Femur (tissue), 1 donor: ENCODE measurements at regions not wholly inside any gene's neighbourhood (a gene's known extent, or its start where the extent isn't known, plus 50 kb on each side); places are given as distances from the start of the nearest gene placed in this dataset.

Source experiments
- DNase-seq: peaks from one replicate; pipeline ENCODE4 v3.0.0-alpha.2; 2017

DNA sequence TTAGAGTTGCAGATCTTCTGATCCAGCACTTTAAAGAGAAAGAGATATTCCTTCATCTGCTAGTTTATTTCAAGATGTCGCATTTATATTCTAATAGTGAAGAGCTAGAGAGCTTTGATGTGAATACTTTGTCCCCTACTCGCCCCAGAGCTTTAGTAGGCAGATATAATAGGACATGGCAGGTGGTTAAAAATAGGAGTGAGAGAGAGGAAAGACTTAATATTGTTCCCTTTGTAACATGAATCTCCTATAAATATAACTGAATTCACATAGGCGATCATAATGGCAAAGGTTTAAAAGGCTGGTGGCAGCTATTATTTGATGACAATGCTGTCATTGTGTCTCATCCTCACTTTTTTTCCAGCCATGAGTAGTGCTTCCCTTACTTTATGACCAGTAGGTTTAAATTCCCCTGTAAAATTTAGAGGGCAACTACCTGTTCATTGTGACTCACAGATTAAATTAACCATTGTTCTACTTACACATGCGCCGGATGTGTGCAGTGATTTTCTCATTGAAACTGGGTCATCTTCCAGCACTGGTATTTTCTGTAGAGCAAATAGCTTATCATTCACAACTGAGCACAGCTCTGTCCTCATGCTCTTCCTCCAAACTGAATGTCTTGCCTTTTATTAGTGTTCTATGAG is 906.7 kb upstream of the CELF2 start:
- DNase-seq, result no peak

DNA sequence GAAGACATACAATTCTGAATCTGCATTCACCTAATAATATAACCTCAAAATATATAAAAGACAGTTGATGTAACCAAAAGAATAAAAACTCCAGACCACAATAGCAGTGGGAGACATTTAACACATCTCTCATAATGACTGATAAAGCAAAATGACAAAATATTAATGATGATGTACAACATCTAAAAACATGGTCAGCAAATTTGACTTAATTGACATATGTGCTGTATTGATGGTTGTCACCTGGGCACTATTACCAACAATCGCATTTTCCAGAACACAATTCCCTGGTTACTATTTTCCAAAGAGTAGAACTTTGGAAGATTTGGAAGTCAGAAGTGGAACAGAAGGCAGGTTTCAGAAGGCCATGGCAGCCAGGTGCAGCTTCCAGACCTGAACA is 899.5 kb upstream of the CELF2 start:
- no peak for DNase-seq

DNA sequence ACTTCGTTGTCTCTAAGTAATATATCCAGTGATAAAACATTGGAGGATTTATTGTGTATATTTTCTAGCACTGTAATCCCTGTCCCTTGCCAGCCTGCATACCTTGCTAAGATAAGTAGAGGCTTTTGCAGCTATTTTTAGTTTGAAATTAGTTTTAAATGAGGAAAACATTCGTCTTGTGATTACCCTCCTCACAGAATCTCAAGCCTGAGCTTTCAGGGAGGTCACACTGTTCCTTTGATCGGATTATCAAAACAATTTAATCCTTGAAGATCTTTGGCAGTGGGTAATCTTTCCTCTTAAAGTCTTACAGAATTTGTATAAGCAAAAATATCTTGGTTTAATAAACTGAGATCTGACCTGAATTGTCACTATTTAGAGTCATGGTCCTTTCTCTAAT is 897.0 kb upstream of the CELF2 start:
- no peak for DNase-seq

DNA sequence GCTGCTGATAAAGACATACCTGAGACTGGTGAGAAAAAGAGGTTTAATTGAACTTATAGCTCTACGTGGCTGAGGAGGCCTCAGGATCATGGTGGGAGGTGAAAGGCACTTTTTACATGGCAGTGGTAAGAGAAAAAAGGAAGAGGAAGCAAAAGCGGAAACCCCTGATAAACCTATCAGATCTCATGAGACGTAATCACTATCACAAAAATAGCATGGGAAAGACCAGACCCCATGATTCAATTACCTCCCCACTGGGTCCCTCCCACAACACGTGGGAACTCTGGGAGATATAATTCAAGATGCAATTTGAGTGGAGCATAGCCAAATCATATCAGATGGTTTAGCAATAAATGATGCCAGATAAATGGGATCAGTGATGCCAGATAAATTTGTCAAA is 892.0 kb upstream of the CELF2 start:
- no peak for DNase-seq

DNA sequence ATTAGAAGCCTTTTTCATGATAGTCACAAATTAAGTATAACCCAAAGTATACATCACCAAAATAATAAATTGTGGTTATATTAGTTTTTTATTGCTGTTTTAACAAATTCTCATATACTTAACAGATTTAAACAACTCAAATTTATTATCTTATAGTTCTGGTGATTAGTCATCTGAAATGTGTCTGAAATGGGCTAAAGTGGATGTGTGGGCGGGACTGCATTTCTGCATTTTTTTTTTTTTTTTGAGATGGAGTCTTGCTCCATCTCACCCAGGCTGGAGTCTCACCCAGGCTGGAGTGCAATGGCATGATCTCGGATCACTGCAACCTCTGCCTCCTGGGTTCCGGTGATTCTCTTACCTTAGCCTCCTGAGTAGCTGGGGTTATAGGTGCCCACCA is 891.5 kb upstream of the CELF2 start:
- DNase-seq, result no peak

DNA sequence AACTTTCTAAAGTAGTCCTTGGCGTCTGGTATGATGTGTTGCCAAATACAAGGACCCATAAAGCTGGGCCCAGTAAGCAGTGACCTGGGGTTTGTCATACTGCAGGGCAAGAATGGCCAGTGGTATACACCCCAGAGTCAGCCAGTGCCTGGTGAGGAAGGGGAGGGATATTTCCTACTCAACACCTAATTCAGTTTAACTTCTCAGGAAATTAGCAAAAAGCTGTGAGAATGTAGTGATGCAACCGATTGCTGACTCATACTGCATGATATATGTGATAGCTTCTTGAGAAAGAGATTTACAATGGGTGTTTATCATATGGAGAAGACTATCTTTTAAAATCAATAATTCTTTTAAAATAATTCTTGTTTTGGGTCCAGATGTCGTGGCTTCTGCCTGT is 889.3 kb upstream of the CELF2 start:
- no peak for DNase-seq

DNA sequence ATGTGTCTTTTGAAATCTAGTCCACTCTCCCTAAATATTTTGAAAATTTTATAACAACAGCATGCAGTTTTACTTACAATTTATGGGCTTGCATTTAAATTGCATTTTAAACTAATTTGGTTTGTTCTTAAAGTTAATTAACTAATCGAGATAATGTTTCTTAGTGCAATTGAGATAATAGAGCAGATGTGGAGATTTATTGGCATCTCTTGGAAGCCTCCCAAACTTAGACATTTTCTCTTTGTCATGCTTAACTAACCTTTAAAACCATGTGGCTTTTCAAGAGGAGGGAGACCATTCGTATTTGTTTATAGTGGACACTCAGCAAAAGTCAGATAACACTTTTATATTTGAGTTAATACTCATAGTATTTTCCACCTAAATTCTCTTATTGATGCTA is 887.0 kb upstream of the CELF2 start:
- DNase-seq, result no peak

DNA sequence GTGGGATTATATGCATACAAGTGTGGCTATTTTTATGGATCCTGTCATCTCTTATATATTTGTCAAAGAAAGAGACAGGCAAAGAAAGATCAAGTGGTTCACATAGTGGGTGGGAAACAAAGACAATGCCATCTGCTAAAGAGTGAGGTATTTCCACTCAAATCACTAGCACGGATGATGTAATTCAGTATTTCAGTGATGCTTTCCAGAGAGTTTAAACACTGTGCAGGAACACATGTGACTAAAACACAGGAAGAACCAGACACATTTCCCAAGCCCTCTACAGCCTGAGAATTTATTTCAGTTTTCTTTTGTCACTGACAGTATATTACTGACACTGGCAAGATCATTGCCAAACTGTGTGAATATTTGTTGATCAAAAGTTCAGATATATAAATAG is 885.7 kb upstream of the CELF2 start:
- DNase-seq, result no peak

DNA sequence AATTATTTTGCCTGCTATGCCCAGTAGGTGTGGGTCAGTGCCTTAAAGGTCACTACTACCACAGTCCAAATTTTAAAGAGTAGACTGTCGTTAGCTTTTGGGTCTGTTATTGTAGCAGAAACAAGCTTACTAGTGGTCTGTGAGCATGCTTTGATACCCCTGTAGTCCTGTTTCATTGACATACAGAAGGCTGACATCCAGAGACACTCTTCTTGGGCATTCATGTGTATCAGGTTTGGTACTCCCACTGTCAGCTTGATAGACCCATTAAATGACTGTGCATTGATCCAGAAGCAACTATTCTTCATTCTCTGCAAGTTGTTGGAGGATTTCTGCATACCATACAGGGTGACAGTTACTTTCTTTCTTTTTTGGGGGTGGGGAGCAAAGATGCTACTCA is 884.4 kb upstream of the CELF2 start:
- no peak for DNase-seq

DNA sequence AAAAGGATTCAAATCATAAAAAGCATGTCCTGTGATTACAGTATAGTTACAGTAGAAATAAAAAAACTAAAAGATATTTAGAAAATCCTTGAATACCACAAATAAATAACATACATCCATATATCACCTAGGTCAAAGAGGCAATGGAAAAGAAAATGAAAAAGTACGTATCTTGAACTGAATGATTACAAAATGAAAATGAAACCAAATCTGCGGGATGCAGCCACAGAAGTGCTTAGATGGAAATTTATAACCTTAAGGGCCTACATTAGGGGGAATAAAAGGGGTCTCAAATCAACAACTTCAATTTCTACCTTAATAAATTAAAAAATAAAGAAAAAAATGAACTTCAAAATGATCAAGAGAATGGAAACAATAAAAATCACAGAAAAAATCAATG is 879.0 kb upstream of the CELF2 start:
- DNase-seq, result no peak

DNA sequence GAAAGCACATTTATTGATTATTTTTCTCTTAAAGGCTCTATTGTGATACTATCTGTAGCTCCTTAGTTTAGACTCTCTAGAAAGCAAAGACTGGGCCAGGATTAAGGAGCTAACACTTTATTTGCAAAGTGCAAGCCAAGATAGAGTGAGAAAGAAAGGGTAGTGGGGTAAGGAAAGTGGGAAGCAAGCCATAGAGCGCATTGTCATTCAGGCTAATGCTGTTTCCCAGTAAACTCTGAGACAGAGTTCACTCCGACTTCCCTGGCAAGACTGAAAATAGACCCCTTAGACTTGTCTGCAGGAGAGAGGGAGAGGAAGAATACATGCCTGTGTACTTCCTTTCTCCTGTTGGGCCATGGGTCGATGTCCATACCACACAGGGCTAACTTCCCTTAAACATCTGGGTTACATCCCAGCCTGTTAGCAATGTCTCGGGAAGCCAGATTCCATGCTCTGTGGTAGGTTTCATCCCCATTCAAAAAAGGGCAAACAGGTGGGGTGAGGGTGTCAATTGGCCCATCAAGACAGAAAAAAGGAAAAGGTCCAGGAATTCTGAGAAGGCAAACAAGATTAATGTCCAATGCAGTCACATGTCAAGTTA is 875.8 kb upstream of the CELF2 start:
- no peak for DNase-seq

DNA sequence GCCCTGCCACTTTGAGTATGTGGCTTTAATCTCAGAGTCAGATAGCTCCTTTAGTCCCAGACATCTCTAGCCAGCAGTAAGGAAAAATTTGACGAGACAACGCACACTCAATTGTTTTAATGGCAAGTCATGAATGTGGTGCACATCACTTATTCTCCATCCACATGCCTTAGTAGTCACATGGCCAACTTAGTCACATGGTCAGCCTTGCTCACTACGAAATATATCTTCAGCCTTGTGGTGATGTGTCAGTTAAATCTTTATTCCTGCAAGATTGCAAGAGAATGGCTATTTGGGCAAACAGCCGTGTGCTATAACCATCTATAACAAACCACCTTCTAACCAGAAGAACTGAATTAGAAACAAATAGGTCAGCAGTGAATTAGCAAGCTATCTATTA is 871.1 kb upstream of the CELF2 start:
- DNase-seq, result no peak

DNA sequence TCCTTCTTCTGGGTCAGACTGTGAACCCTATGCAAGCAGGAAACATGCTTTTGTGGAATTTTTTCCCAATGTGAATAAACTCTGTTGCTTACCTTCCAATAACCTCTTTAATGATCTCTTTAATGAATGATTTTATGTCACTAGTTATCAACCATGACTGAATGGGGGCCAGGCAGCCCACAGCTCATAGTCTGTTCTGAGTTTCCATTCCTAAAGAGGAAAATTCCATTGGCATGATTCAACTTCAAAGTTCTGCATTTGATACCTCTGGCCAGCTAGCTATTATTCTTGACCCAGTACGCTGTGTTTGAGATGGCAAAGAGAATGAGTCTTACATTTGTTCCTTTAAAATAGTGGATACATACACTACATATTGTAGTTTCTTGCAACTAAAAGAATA is 867.8 kb upstream of the CELF2 start:
- DNase-seq, result no peak

DNA sequence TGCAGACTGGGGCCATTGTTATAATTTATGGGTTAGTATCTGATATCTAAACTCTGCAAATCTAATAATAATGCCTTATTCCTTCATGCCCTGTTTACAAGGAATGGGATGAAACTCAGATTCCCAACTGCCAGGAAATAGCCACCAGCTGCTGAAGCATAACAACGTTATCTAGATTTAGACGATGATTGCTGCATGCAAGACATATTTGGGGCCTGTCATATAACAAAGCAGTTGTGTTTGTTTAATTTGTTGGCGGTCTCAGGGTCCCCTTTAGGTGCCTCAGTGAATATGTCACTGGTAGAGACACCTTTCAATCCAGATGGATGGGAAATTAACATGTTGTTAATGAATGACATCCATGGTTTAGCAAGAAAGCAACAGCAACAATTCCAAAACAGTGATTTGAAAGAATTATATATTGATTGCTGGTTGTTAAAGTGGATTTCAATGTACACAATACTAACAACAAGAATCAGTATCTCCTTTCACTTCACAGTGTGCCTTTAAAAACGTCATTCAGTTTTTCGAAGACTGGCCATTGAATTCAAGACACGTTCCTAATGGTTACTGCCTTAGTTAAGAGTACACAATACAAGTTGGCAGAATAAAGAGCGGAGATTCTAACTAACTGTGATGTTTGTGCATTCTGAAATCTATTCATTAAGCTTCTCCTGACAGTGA is 860.6 kb upstream of the CELF2 start:
- DNase-seq, result no peak

DNA sequence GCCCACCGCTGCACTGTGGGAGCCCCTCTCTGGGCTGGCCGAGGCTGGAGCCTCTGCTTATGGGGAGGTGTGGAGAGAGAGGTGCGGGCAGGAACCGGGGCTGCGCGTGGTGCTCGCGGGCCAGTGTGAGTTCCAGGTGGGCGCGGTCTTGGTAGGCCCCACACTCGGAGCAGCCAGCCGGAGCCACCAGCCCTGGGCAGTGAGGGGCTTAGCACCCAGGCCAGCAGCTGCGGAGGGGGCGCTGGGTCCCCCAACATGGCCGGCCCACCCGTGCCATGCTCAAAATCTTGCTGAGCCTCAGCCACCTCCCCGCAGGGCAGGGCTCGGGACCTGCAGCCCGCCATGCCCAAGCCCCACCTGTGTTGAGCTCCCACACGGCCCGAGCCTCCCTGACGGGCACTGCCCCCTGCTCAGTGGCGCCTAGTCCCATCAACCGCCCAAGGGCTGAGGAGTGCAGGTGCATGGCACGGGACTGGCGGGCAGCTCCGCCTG is 856.8 kb upstream of the CELF2 start:
- no peak for DNase-seq

DNA sequence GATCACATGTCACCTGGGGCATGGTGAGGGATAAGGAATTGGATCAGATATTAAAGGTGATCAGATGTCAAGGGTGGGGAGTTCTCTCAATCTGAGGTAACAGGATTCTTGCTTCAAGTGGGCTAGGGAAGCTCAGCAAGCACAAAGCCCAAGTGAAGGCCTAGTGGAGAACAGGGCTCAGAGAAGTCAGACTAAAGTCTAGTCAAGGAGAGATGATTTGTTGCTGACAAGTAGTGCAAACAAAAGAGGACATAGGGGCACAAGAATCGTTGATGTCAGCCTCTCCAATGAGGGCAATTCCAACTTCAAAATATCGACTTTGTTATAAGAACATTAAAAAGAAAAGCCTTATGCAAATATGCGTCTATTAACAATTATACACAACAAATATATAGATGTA is 852.8 kb upstream of the CELF2 start:
- DNase-seq, result no peak

DNA sequence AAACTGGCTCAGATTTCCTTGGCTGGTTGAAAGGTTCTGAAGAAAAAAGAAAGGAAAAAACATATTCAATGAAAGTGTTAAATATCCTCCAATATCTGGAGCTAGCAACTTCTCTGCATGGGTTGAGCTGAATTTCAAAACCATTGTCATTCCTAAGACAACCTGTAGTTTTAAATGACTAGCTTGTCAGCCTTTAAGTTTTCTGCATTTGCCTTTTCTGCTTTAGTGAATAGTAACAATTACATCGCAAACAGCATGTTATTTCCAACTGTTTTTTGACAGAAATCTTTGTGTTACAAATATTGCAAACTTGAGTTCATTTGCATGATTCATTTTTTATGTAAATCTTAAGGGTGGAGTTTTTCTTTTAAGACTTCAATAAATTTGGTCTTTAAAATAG is 852.3 kb upstream of the CELF2 start:
- no peak for DNase-seq

DNA sequence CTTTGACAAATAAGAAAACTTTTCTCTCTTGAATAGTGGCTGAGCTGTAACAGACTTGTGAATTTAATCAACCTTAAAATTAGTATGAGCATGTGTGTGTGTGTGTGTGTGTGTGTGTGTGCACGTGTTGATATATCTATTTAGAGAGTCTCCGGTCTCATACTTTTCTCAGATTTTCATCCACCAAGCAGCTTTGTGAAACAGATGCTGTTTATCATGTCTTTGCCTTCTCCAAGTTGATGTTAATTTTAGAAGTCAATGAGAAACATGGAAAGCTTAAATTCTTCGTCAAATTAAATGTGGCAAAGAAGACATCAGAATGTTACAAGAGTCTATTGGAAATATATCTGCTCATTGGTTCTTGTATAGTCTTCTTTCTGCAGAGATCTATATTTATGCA is 839.2 kb upstream of the CELF2 start:
- no peak for DNase-seq

DNA sequence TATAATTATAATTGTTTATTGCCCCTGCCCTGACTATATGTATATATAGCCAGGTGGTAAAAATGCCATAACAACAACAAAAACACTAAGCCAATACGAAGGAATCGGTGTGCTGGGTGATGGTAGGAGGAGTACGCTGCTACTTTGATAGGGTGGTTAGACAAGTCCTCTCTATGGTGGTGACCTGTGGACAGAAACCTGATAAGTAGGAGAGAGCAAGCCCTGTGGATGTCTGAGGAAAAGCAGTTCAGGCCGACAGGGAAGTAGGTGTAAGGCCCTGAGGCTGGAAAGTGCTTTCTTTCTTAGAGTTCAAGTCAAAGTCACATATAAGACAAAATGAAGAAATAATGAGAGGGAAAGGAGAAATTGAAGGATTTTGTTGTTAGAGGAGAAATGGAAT is 823.8 kb upstream of the CELF2 start:
- no peak for DNase-seq

DNA sequence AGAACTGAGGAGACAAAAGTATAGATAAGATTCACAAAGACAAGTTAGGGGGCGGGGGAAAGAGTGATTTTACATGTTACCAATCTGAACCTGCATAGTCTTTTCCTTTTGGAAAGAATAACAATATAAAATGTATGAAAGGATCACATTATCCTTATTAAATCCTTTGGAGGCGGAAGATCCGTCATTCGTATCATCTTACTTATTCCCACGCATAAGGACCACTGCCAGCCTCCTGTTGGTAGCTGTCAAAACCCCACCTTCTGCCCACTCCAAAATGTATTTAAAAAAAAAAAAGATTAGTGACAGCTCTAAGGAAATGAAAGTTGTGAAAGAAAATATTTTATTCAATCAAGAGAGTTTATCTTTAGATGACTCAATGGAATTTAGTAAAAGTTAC is 821.0 kb upstream of the CELF2 start:
- DNase-seq, result no peak

DNA sequence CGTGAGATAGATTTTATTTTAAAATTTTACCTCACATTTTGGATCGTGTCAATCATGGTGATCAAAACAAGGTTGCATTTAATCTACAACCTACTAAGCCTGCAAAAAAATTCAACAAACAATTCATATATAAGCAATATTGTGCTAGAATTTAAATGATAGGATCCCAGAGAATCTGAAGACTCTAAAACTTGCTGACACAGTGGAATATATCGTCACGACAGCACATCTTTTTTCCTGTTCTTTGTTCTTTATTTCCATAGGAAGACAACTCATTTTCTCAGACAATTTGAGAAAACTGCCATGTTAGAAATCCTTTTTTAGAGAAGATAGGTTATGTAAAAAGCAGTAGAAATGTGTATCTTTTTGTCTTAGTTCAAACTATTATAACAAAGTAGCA is 820.2 kb upstream of the CELF2 start:
- DNase-seq, result no peak

DNA sequence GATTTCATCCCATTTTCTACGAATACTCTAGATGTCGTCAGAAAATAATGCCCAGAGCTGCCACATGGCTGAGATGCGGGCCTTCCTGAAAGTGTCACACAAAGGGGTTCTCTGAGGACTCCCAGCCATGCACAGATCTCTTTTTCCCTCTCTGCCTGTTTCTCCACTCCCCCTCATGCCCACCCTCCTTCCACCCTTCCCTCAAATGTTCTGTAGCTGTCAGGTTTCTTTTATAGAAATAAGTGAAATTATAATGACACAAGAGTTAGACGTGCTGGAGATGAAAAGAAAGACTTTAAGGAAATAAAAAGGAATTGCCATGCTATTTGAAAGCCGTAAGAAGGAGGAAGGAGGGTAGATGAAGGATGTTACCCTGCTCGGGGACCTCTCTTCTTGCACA is 819.3 kb upstream of the CELF2 start:
- DNase-seq, result no peak

DNA sequence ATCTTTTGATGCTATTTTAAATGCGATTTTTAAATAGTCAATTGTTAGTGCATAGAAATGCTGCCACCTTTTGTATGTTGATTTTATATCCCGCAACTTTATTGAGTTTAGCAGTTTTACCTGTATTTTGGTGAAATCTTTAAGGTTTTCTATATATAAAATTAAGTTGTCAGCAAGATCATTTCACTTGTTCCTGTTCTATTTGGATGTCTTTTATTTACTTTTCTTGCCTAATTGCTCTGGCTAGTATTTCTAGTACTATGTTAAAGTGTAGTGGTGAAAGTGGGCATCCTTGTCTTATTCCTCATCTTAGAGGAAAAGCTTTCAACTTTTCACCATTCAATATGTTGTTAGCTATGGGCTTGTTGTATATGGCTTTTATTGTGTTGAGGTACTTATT is 813.3 kb upstream of the CELF2 start:
- DNase-seq, result no peak

DNA sequence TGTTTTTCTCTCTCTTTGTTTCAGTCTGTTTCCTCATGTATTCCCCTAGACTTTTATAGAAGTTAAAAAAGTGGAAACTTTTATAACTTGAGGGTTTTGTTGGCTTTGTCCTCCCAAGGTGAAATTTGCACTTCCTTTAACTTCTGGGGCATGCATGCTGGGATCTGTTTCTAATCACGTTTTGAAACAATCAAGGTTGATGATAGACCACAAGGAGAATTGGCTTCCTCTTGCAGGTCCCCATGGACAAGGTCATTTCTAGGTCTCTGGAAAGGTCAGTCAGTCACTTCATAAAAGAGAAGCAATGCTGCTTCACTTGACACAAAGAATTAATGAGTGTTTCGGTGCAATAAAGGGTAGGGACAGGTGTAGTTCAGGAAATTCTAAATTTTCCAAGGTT is 811.8 kb upstream of the CELF2 start:
- DNase-seq, result no peak

DNA sequence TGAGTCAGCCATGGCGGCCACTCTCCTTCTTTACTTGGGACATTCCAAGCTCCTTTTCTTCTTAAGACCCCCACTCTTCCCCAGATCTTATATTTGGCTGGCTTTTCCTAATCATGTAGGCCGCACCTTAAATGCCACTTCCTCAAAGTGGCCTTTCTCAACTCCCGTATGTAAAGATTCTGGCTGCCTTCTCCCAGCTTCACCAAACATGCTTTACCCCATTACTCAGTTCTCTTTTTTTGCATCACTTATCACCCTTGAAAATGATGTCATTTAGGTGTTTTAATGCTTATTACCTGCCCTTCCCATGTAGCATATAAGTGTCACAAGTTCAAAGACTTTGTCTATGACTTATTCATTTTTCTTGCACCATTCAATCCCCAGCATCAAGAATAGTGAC is 810.1 kb upstream of the CELF2 start:
- DNase-seq, result no peak
